GM11168 (cell line): ENCODE measurements at regions not wholly inside any gene's neighbourhood (a gene's known extent, or its start where the extent isn't known, plus 50 kb on each side); places are given as distances from the start of the nearest gene placed in this dataset.

Experiments used
- in situ Hi-C: fragments of 300-500 bp; cut with MboI; formaldehyde crosslinking; loops from one replicate; pipeline ENCODE4 v1.12.0; 2022; ENCODE audit warnings: low sequenced_read_pairs; ENCODE audit not compliant: unreplicated experiment

- in situ Hi-C loops, result no loop called here
These were observed 51.6 kb upstream of the CACNA1A start for GRCh38 chr19:13557756-13558398.

- in situ Hi-C loops, result no loop called here
These were observed 50.3 kb upstream of the CACNA1A start for GRCh38 chr19:13556552-13556951.
